Heart left ventricle (tissue), 13 donors: ENCODE measurements at regions not wholly inside any gene's neighbourhood (a gene's known extent, or its start where the extent isn't known, plus 50 kb on each side); places are given as distances from the start of the nearest gene placed in this dataset.

ENCODE experiments used
- CTCF ChIP-seq, 12 donors: fragments of 200-600 bp; sonication (generic) in 4 of 12; IDR thresholded peaks; one replicate each; pipeline versions ENCODE4 v1.5.0 to v1.8.0; 2018 to 2022; ENCODE audit warnings: antibody characterized with exemption in 12 of 12, mild to moderate bottlenecking in 5 of 12
- POLR2A ChIP-seq, 2 donors: fragments of 450-650 bp; IDR thresholded peaks; one replicate each; pipeline ENCODE4 v1.6.1; 2017; ENCODE audit warnings: antibody characterized with exemption in 2 of 2, mild to moderate bottlenecking in 2 of 2, moderate library complexity in 2 of 2
- donor health status: ischemic (EF 13 %, LVEDD 7.1; RV severe dilation, severe dysfunction).
- donor health status: DM: no; HTN: yes; CAD: no.
- donor health status: DM: no; HTN: no; CAD: no.
- donor health status: ischemic (EF 25% LVEDD 6.9; RV normal size, moderate dysfunction).
- donor health status: ischemic (EF 25% LVEDD 5.7; RV mildly dilated, moderate dysfunction).
- donor health status: ischemic (EF 35%, LVEDD 5.7; RV mildly dilated, moderate dysfunction).
- donor health status: nonischemic (EF 11% LVEDD 7.7; RV severe dilation, severe dysfunction).
- donor health status: DM: yes; HTN: yes; CAD: no.
- donor health status: PGD.
- donor health status: ischemic (EF 29% LVEDD 5.4; RV normal size, mild dysfunction).
- donor health status: nonischemic (EF 23%, LVEDD 6.1; RV moderate dilation, normal function).

GRCh38 chr4:124947622-124948265 lies 235.2 kb upstream of the ANKRD50 start:
- TF ChIP-seq CTCF (IDR thresholded peaks at IDR 0.05) (no peak), POLR2A (IDR thresholded peaks at IDR 0.05) (no peak)
